ENCODE measurements at regions not wholly inside any gene's neighbourhood (a gene's known extent, or its start where the extent isn't known, plus 50 kb on each side); places are given as distances from the start of the nearest gene placed in this dataset.

DNA sequence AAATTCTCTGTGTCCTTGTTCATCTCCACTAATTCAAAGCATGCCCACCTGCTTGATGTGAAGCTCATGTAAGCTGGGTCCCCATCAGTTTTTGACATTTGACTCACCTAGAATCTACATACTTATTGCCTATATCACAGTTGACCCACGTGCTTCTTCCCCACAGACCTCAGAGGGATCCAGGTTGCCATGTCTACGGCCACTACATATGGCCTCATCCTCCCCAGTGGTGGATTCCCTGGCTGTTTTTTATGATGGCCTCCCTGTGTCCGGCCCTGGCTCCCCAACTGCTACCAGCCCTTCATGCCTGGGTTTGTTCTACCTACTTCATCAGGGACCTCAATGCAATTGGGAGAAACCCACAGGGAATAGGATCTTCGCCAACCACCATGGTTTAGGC lies 187.4 kb upstream of the GDF10 start:
- no peaks in the 10 kb centered on the region for H3K9me3 ChIP-seq
- 78 to 83% methylated on average over 4 of the region's 4 CpGs for WGBS, 2 donors
- peaks cover 0 to 5% (median 0%) of the 10 kb centered on the region in 4 donors for H3K4me1 ChIP-seq
- TF ChIP-seq, protein P1, sequence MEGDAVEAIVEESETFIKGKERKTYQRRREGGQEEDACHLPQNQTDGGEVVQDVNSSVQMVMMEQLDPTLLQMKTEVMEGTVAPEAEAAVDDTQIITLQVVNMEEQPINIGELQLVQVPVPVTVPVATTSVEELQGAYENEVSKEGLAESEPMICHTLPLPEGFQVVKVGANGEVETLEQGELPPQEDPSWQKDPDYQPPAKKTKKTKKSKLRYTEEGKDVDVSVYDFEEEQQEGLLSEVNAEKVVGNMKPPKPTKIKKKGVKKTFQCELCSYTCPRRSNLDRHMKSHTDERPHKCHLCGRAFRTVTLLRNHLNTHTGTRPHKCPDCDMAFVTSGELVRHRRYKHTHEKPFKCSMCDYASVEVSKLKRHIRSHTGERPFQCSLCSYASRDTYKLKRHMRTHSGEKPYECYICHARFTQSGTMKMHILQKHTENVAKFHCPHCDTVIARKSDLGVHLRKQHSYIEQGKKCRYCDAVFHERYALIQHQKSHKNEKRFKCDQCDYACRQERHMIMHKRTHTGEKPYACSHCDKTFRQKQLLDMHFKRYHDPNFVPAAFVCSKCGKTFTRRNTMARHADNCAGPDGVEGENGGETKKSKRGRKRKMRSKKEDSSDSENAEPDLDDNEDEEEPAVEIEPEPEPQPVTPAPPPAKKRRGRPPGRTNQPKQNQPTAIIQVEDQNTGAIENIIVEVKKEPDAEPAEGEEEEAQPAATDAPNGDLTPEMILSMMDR (IDR thresholded peaks at IDR 0.05): no peak
- TF ChIP-seq EP300 (IDR thresholded peaks at IDR 0.05): no peak
- TF ChIP-seq POLR2A (IDR thresholded peaks at IDR 0.05): no peak
- no peaks in the 10 kb centered on the region for H3K27me3 ChIP-seq
- H3K27ac ChIP-seq: no peak overlapping the region
- DNase-seq: no peak
- H3K4me3 ChIP-seq: no peak overlapping the region
- no peaks in the 10 kb centered on the region for H3K36me3 ChIP-seq
- intact Hi-C loops (cut with DNase I): no loop called here

DNA sequence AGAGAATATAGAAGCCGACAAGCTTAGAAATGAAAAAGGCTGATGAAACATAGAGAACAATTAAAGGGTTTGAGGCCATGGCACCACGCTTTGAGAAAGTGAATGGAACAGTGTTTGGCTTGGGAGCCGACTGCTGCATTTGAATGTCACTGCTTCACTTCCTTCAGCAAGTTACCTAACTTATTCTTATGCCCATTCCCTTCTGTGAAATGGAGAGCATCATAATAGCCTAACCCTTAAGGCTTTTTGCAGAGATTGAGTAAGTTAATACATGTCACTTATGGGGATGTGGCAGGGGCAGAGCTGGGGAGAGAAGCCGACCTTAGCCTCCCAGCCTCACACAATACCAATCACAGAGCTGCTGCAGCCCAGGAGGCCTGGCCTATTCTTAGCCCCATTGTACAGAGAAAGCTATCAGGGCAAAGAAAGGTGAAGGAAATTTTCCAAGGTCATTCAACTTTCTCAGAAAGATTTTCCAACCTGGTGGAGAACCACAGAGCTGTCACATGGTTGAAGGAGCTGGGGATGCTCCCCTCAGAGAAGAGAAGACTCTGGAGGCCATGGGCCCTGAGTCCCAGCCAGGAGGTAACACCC lies 186.0 kb upstream of the GDF10 start:
- peaks cover 0 to 5% (median 0%) of the 10 kb centered on the region in 4 donors for H3K4me1 ChIP-seq
- H3K36me3 ChIP-seq: no peaks in the 10 kb centered on the region
- DNase-seq: no peak
- 88 to 89% methylated on average over 4 of the region's 4 CpGs for WGBS, 2 donors
- H3K4me3 ChIP-seq: no peak overlapping the region
- no peaks in the 10 kb centered on the region for H3K27me3 ChIP-seq
- H3K27ac ChIP-seq: no peak overlapping the region
- TF ChIP-seq POLR2A (IDR thresholded peaks at IDR 0.05) (no peak), POLR2AphosphoS5 (IDR thresholded peaks at IDR 0.05) (no peak), EP300 (IDR thresholded peaks at IDR 0.05) (no peak)
- TF ChIP-seq, protein P1 (IDR thresholded peaks at IDR 0.05): no peak
- intact Hi-C loops (cut with DNase I): no loop called here
- no peaks in the 10 kb centered on the region for H3K9me3 ChIP-seq

DNA sequence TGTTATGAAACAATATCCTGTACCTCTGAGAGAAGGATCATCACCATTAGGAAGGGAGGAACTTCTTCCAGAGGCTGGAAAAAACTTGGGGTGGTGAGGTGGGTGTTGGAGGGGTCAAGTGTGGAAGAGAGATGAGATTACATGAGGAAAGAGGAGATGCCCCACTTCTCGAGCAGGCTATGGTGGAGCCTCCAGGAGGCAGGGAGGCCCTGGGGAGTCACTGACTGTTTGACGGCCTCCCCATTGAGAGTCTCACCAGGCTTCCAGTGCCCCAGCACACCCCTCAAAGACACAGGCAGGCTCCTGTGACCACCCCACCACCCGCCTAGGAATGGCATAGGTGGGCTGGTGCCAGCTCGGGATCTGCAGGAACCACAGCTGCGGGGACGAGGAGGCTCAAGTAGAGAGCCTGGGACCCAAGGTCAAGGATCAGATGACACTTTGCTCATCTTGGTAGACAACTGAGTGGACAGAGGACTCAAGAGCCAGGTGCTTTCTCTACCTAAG lies 185.3 kb upstream of the GDF10 start:
- 86 to 93% methylated on average over 6 of the region's 6 CpGs for WGBS, 2 donors
- no peaks in the 10 kb centered on the region for H3K36me3 ChIP-seq
- peaks cover 0 to 5% (median 0%) of the 10 kb centered on the region in 4 donors for H3K4me1 ChIP-seq
- no peak overlapping the region for H3K27ac ChIP-seq
- H3K27me3 ChIP-seq: no peaks in the 10 kb centered on the region
- DNase-seq: no peak
- no peak overlapping the region for H3K4me3 ChIP-seq
- H3K9me3 ChIP-seq: no peaks in the 10 kb centered on the region
- no peak for TF ChIP-seq POLR2A (IDR thresholded peaks at IDR 0.05)
- no peak for TF ChIP-seq EP300 (IDR thresholded peaks at IDR 0.05)
- TF ChIP-seq POLR2AphosphoS5 (IDR thresholded peaks at IDR 0.05): no peak
- TF ChIP-seq, protein P1 (IDR thresholded peaks at IDR 0.05): no peak
- intact Hi-C loops (cut with DNase I): no loop called here

DNA sequence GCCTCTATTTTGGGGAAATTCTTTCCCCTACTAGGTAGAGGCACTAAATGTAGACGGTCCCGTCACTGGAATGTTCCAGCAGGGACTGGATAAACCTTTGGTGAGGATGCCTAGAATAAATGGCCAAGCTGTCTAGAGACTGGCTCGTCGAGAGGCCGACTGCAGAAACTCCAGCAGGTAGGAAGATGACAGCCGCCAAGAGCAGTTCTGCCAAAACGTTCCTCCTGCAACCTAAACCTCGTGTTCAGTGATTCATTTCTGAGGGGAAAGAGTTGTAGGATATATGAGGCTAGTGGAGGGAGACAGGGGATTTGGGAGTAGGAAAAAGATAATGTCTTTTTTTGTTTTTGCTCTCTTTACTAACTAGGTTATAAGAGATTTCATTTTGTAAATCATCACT lies 184.7 kb upstream of the GDF10 start:
- TF ChIP-seq, protein P1 (IDR thresholded peaks at IDR 0.05): no peak
- Histone ChIP-seq H3K36me3 (no peaks in the 10 kb centered on the region), H3K9me3 (no peaks in the 10 kb centered on the region), H3K27me3 (no peaks in the 10 kb centered on the region), H3K4me1 (peaks cover 0 to 5% (median 0%) of the 10 kb centered on the region in 4 donors), H3K27ac (no peak overlapping the region), H3K4me3 (no peak overlapping the region)
- DNase-seq: no peak
- 76 to 80% methylated on average over 8 of the region's 8 CpGs for WGBS, 2 donors
- intact Hi-C loops (cut with DNase I): no loop called here

DNA sequence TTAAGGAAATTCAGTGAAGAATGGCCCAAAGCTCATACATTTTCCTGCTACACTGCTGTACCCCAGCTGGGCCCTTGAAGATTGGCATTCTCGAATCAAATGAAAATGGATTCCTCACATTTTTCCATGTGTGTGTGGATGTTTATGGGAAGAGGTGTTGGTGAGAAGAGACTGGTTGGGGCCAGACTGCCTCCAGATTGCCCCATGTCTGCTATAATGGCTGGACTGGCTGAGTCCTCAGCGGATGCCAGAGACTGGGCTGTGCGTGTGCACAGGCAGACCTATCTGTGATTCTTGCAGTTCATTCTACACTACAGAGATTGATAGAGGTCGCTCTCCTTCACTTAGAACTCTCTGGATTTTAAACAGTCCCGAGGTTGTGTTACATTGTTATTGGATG lies 183.6 kb upstream of the GDF10 start:
- TF ChIP-seq, protein P1 (IDR thresholded peaks at IDR 0.05): no peak
- TF ChIP-seq POLR2A (IDR thresholded peaks at IDR 0.05) (no peak), POLR2AphosphoS5 (IDR thresholded peaks at IDR 0.05) (no peak), EP300 (IDR thresholded peaks at IDR 0.05) (no peak)

More for the DNA sequence above, 183.6 kb upstream of the GDF10 start:
- no peaks in the 10 kb centered on the region for H3K9me3 ChIP-seq
- H3K36me3 ChIP-seq: no peaks in the 10 kb centered on the region
- intact Hi-C loops (cut with DNase I): no loop called here
- no peak overlapping the region for H3K4me3 ChIP-seq
- DNase-seq: no peak
- peaks cover 0 to 5% (median 0%) of the 10 kb centered on the region in 4 donors for H3K4me1 ChIP-seq
- H3K27ac ChIP-seq: no peak overlapping the region
- H3K27me3 ChIP-seq: no peaks in the 10 kb centered on the region
- WGBS, 2 donors: 87 to 91% methylated on average over 5 of the region's 5 CpGs

Measured in sigmoid colon (tissue), 6 donors.